Sigmoid colon (tissue), 4 donors: ENCODE measurements at regions not wholly inside any gene's neighbourhood (a gene's known extent, or its start where the extent isn't known, plus 50 kb on each side); places are given as distances from the start of the nearest gene placed in this dataset.

ENCODE experiments used
- CTCF ChIP-seq, 4 experiments: fragments of 450-650 bp in 3 of 4; fragments of 200-600 bp in 1 of 4; IDR thresholded peaks; one replicate each; pipeline ENCODE4 v1.5.1; 2016 to 2019; ENCODE audit warnings: antibody characterized with exemption in 4 of 4, mild to moderate bottlenecking in 3 of 4, moderate library complexity in 2 of 4
- EP300 ChIP-seq, 4 donors: sonication (generic); formaldehyde crosslinking; IDR thresholded peaks; one replicate each; pipeline ENCODE4 v1.6.1; 2017; ENCODE audit warnings: antibody characterized with exemption in 4 of 4

GRCh38 chr20:51966296-51966971, 164.1 kb upstream of the SALL4 start:
- peak in 1 of 4 experiments; percentile 46 for TF ChIP-seq CTCF (IDR thresholded peaks at IDR 0.05)
- no peak for TF ChIP-seq EP300 (IDR thresholded peaks at IDR 0.05)
